Limb (tissue), 2 donors: ENCODE measurements at regions not wholly inside any gene's neighbourhood (a gene's known extent, or its start where the extent isn't known, plus 50 kb on each side); places are given as distances from the start of the nearest gene placed in this dataset.

Experiments used
- DNase-seq, 2 donors: peaks; one replicate each; pipeline ENCODE4 v3.0.0-alpha.2; 2016; ENCODE audit errors: extremely low spot score in 2 of 2

- DNase-seq: no peak
These were observed 243.7 kb downstream of the SLC16A7 start for GRCh38 chr12:59839514-59839913.

- no peak for DNase-seq
These were observed 247.5 kb downstream of the SLC16A7 start for GRCh38 chr12:59843260-59843843.

GRCh38 chr12:59844750-59845149, 248.9 kb downstream of the SLC16A7 start:
- no peak for DNase-seq

- DNase-seq: no peak
These were observed 249.5 kb downstream of the SLC16A7 start for GRCh38 chr12:59845293-59845692.

GRCh38 chr12:59847127-59847526, 251.3 kb downstream of the SLC16A7 start:
- no peak for DNase-seq

- DNase-seq: no peak
These were observed 254.4 kb downstream of the SLC16A7 start for GRCh38 chr12:59850268-59850667.

GRCh38 chr12:59858508-59859170, 262.8 kb downstream of the SLC16A7 start:
- no peak for DNase-seq

GRCh38 chr12:59859171-59859510, 263.3 kb downstream of the SLC16A7 start:
- DNase-seq: no peak

GRCh38 chr12:59861635-59862034, 265.8 kb downstream of the SLC16A7 start:
- DNase-seq: no peak

GRCh38 chr12:59867055-59867454, 271.2 kb downstream of the SLC16A7 start:
- no peak for DNase-seq

GRCh38 chr12:59867689-59868088, 271.9 kb downstream of the SLC16A7 start:
- DNase-seq: no peak

GRCh38 chr12:59871779-59872178, 275.9 kb downstream of the SLC16A7 start:
- DNase-seq: no peak

GRCh38 chr12:59873136-59873535, 277.3 kb downstream of the SLC16A7 start:
- DNase-seq: no peak

- no peak for DNase-seq
These were observed 279.0 kb downstream of the SLC16A7 start for GRCh38 chr12:59874781-59875180.

GRCh38 chr12:59886131-59886733, 290.4 kb downstream of the SLC16A7 start:
- DNase-seq: no peak

- peak in 1 of 2 donors; percentile 18 for DNase-seq
These were observed 291.3 kb downstream of the SLC16A7 start for GRCh38 chr12:59887178-59887577.

GRCh38 chr12:59890896-59891579, 295.2 kb downstream of the SLC16A7 start:
- DNase-seq: no peak

GRCh38 chr12:59895166-59895775, 299.4 kb downstream of the SLC16A7 start:
- DNase-seq: no peak

GRCh38 chr12:59904874-59905521, 309.2 kb downstream of the SLC16A7 start:
- no peak for DNase-seq

- DNase-seq: no peak
These were observed 315.7 kb downstream of the SLC16A7 start for GRCh38 chr12:59911516-59911915.

GRCh38 chr12:59916988-59917387, 321.2 kb downstream of the SLC16A7 start:
- DNase-seq: no peak

GRCh38 chr12:59927032-59927431, 331.2 kb downstream of the SLC16A7 start:
- no peak for DNase-seq
